ENCODE measurements at regions not wholly inside any gene's neighbourhood (a gene's known extent, or its start where the extent isn't known, plus 50 kb on each side); places are given as distances from the start of the nearest gene placed in this dataset.
"Not testable (repeated sequence)": the region's sequence is repeated elsewhere in the genome, so short reads cannot be mapped to it uniquely, and the experiment has no call there.

- DNase-seq (ENCODE audit: low spot score) = no peak
Observed at GRCh38 chr14:58752771-58753201, 115.0 kb downstream of the DACT1 start.

GRCh38 chr14:58755031-58755925 lies 117.5 kb downstream of the DACT1 start:
- DNase-seq (ENCODE audit: low spot score) = no peak

- DNase-seq (ENCODE audit: low spot score) = no peak
Observed at GRCh38 chr14:58760121-58760520, 122.4 kb downstream of the DACT1 start.

- DNase-seq (ENCODE audit: low spot score) = no peak
Observed at GRCh38 chr14:58762629-58763028, 124.9 kb downstream of the DACT1 start.

GRCh38 chr14:58763210-58763609 lies 125.4 kb downstream of the DACT1 start:
- DNase-seq (ENCODE audit: low spot score) = no peak

GRCh38 chr14:58765418-58765831 lies 127.7 kb downstream of the DACT1 start:
- no peak for DNase-seq (ENCODE audit: low spot score)

GRCh38 chr14:58765843-58766242 lies 128.1 kb downstream of the DACT1 start:
- no peak for DNase-seq (ENCODE audit: low spot score)

- no peak for DNase-seq (ENCODE audit: low spot score)
Observed at GRCh38 chr14:58769011-58769643, 131.4 kb downstream of the DACT1 start.

- no peak for DNase-seq (ENCODE audit: low spot score)
Observed at GRCh38 chr14:58769771-58770170, 132.0 kb downstream of the DACT1 start.

GRCh38 chr14:58770491-58770982 lies 132.8 kb downstream of the DACT1 start:
- DNase-seq (ENCODE audit: low spot score) = no peak

- DNase-seq (ENCODE audit: low spot score) = no peak
Observed at GRCh38 chr14:58771016-58771415, 133.3 kb downstream of the DACT1 start.

GRCh38 chr14:58772116-58772515 lies 134.4 kb downstream of the DACT1 start:
- DNase-seq (ENCODE audit: low spot score) = no peak

- no peak for DNase-seq (ENCODE audit: low spot score)
Observed at GRCh38 chr14:58772794-58773620, 135.2 kb downstream of the DACT1 start.

- peak; percentile 15 for DNase-seq (ENCODE audit: low spot score)
Observed at GRCh38 chr14:58774531-58774930, 136.8 kb downstream of the DACT1 start.

GRCh38 chr14:58775130-58775529 lies 137.4 kb downstream of the DACT1 start:
- not testable (repeated sequence) for DNase-seq (ENCODE audit: low spot score)

GRCh38 chr14:58776516-58776915 lies 138.8 kb downstream of the DACT1 start:
- no peak for DNase-seq (ENCODE audit: low spot score)

- no peak for DNase-seq (ENCODE audit: low spot score)
Observed at GRCh38 chr14:58777541-58777979, 139.8 kb downstream of the DACT1 start.

GRCh38 chr14:58778202-58778601 lies 140.4 kb downstream of the DACT1 start:
- no peak for DNase-seq (ENCODE audit: low spot score)

GRCh38 chr14:58779376-58779775 lies 141.6 kb downstream of the DACT1 start:
- no peak for DNase-seq (ENCODE audit: low spot score)

GRCh38 chr14:58780185-58780584 lies 142.4 kb downstream of the DACT1 start:
- DNase-seq (ENCODE audit: low spot score) = no peak

GRCh38 chr14:58780605-58781004 lies 142.8 kb downstream of the DACT1 start:
- no peak for DNase-seq (ENCODE audit: low spot score)

- no peak for DNase-seq (ENCODE audit: low spot score)
Observed at GRCh38 chr14:58782011-58782410, 144.2 kb downstream of the DACT1 start.

Data from GM03348 (cell line).